ENCODE measurements at regions not wholly inside any gene's neighbourhood (a gene's known extent, or its start where the extent isn't known, plus 50 kb on each side); places are given as distances from the start of the nearest gene placed in this dataset.

DNA sequence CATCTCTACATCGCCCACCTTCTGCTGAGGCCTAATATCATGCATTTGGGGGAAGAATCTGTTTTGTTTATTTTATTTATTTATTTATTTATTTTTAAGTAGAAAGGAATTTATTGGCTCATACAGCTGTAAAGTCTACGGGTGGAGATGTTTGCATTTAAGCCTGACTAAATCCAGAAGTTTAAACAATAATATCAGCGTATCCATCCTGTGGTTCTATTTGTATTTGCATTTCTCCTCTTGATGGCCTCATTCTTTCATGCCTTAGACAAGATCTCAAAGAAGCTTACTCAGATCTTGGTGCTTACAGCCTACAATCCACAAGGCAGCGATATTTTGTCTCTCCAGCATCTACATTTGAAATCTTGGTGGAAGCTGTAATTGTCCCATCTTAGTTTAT lies 67.1 kb upstream of the CARD18 start:
- H3K4me1 Mint-ChIP-seq (ENCODE audit: insufficient read depth, unreplicated experiment): peaks cover 11% of the 10 kb centered on the region
- POLR2A ChIA-PET: interaction anchor here (0.5 to 0.6 kb wide), 2 partner anchors 15 to 191 kb away, joined by 3 read pairs; no protein-coding TSS in a partner anchor
- DNase-seq (ENCODE audit: unreplicated experiment): no peak
- intact Hi-C loops (cut with micrococcal nuclease): no loop called here
- TF ChIP-seq CTCF (IDR thresholded peaks at IDR 0.05; ENCODE audit: unreplicated experiment): no peak
- no peak overlapping the region for H3K4me3 Mint-ChIP-seq (ENCODE audit: unreplicated experiment)
- no peaks in the 10 kb centered on the region for H3K9me3 Mint-ChIP-seq (ENCODE audit: unreplicated experiment)
- H3K27me3 Mint-ChIP-seq (ENCODE audit: insufficient read depth, unreplicated experiment): no peaks in the 10 kb centered on the region
- H3K27ac Mint-ChIP-seq (ENCODE audit: low read depth, unreplicated experiment): no peak overlapping the region
- no TSS peak for BruUV-seq (replicated peaks)
- CTCF ChIA-PET: no interaction called here
- no peaks in the 10 kb centered on the region for H3K36me3 Mint-ChIP-seq (ENCODE audit: insufficient read depth, unreplicated experiment)

- Mint-ChIP-seq H3K9me3 (ENCODE audit: unreplicated experiment) (no peaks in the 10 kb centered on the region), H3K4me3 (ENCODE audit: unreplicated experiment) (no peak overlapping the region), H3K36me3 (ENCODE audit: insufficient read depth, unreplicated experiment) (no peaks in the 10 kb centered on the region), H3K4me1 (ENCODE audit: insufficient read depth, unreplicated experiment) (peaks cover 5% of the 10 kb centered on the region), H3K27me3 (ENCODE audit: insufficient read depth, unreplicated experiment) (no peaks in the 10 kb centered on the region), H3K27ac (ENCODE audit: low read depth, unreplicated experiment) (no peak overlapping the region)
- no peak for TF ChIP-seq CTCF (IDR thresholded peaks at IDR 0.05; ENCODE audit: unreplicated experiment)
- ChIA-PET CTCF (interaction anchor here (0.6 kb wide), 1 partner anchor 49 kb away, joined by 3 read pairs; no protein-coding TSS in a partner anchor), POLR2A (no interaction called here)
- BruUV-seq (replicated peaks): no TSS peak
- DNase-seq (ENCODE audit: unreplicated experiment): no peak
- intact Hi-C loops (cut with micrococcal nuclease): no loop called here
These were observed 65.1 kb upstream of the CARD18 start for GRCh38 chr11:105204636-105205035.

- POLR2A ChIA-PET: no interaction called here
- Mint-ChIP-seq H3K27ac (ENCODE audit: low read depth, unreplicated experiment) (no peak overlapping the region), H3K4me3 (ENCODE audit: unreplicated experiment) (no peak overlapping the region), H3K36me3 (ENCODE audit: insufficient read depth, unreplicated experiment) (no peaks in the 10 kb centered on the region), H3K9me3 (ENCODE audit: unreplicated experiment) (no peaks in the 10 kb centered on the region), H3K27me3 (ENCODE audit: insufficient read depth, unreplicated experiment) (no peaks in the 10 kb centered on the region), H3K4me1 (ENCODE audit: insufficient read depth, unreplicated experiment) (peaks cover 5% of the 10 kb centered on the region)
- intact Hi-C loops (cut with micrococcal nuclease): no loop called here
- CTCF ChIA-PET: interaction anchor here (0.6 kb wide), 1 partner anchor 48 kb away, joined by 3 read pairs; no protein-coding TSS in a partner anchor
- TF ChIP-seq CTCF (IDR thresholded peaks at IDR 0.05; ENCODE audit: unreplicated experiment): no peak
- no TSS peak for BruUV-seq (replicated peaks)
- DNase-seq (ENCODE audit: unreplicated experiment): no peak
These were observed 64.1 kb upstream of the CARD18 start for GRCh38 chr11:105203569-105204240.

DNA sequence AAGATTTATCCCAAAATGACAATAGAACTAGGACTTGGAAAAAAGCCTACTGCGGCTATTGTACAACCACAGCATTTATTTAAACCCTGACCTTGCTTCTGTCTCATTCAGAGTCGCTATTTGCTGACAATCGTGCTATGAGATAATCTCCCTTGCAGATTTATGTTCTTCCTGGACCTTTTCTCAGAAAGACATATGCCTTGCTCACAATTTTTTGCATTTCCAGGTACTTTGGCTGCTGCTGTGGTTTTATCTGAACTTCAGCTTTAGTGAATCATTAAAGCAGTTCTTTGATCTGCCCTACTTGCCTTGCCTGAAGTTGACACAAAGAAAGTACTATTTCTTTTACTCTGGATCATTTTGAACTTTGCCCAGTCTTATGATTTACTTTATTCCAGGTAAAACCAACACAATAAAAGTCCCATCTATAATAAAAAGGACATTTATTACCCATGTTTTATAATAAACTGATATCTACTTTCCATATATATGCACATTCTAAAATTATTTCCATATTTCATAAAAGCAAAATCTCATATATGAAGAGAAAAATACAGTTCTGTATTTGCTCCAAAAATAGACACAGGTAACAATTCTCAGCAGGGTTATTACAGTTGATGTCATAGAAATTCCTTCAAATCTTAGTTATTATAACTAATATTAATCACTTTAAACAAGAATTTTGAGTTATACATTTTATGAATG lies 63.4 kb upstream of the CARD18 start:
- H3K27ac Mint-ChIP-seq (ENCODE audit: low read depth, unreplicated experiment): no peak overlapping the region
- peaks cover 5% of the 10 kb centered on the region for H3K4me1 Mint-ChIP-seq (ENCODE audit: insufficient read depth, unreplicated experiment)
- POLR2A ChIA-PET: interaction anchor here (1.0 kb wide), 1 partner anchor 14 kb away, joined by 3 read pairs; no protein-coding TSS in a partner anchor
- no peak for DNase-seq (ENCODE audit: unreplicated experiment)
- BruUV-seq (replicated peaks): no TSS peak
- intact Hi-C loops (cut with micrococcal nuclease): no loop called here
- no peaks in the 10 kb centered on the region for H3K27me3 Mint-ChIP-seq (ENCODE audit: insufficient read depth, unreplicated experiment)
- H3K4me3 Mint-ChIP-seq (ENCODE audit: unreplicated experiment): no peak overlapping the region
- H3K9me3 Mint-ChIP-seq (ENCODE audit: unreplicated experiment): no peaks in the 10 kb centered on the region
- CTCF ChIA-PET: no interaction called here
- H3K36me3 Mint-ChIP-seq (ENCODE audit: insufficient read depth, unreplicated experiment): peaks cover 4% of the 10 kb centered on the region
- TF ChIP-seq CTCF (IDR thresholded peaks at IDR 0.05; ENCODE audit: unreplicated experiment): no peak
